Rectal smooth muscle tissue (tissue), 1 donor: ENCODE measurements at regions not wholly inside any gene's neighbourhood (a gene's known extent, or its start where the extent isn't known, plus 50 kb on each side); places are given as distances from the start of the nearest gene placed in this dataset.

Experiments used
- H3K27ac ChIP-seq: one replicate; pipeline ENCODE4 v1.7.0; 2013; ENCODE audit warnings: low read depth, low read length, inconsistent platforms
- H3K27me3 ChIP-seq: one replicate; pipeline ENCODE4 v1.7.0; 2013; ENCODE audit warnings: low read length; ENCODE audit not compliant: control insufficient read depth, insufficient read depth
- H3K36me3 ChIP-seq: one replicate; pipeline ENCODE4 v1.7.0; 2013; ENCODE audit warnings: low read length; ENCODE audit not compliant: control insufficient read depth, insufficient read depth
- H3K4me1 ChIP-seq: one replicate; pipeline ENCODE4 v1.7.0; 2013; ENCODE audit warnings: low read length; ENCODE audit not compliant: control insufficient read depth, insufficient read depth
- H3K4me3 ChIP-seq: one replicate; pipeline ENCODE4 v1.7.0; 2013; ENCODE audit warnings: low read length
- H3K9ac ChIP-seq: one replicate; pipeline ENCODE4 v1.7.0; 2013; ENCODE audit warnings: low read length

- H3K4me1 ChIP-seq: no peaks in the 10 kb centered on the region
- H3K36me3 ChIP-seq: no peaks in the 10 kb centered on the region
- no peak overlapping the region for H3K9ac ChIP-seq
- H3K27ac ChIP-seq: no peak overlapping the region
- no peak overlapping the region for H3K4me3 ChIP-seq
- H3K27me3 ChIP-seq: no peaks in the 10 kb centered on the region
Observed at GRCh38 chr2:14550658-14551057, 81.9 kb upstream of the LRATD1 start.

GRCh38 chr2:14551069-14551468 lies 81.4 kb upstream of the LRATD1 start:
- H3K9ac ChIP-seq: no peak overlapping the region
- no peaks in the 10 kb centered on the region for H3K4me1 ChIP-seq
- no peak overlapping the region for H3K4me3 ChIP-seq
- no peak overlapping the region for H3K27ac ChIP-seq
- no peaks in the 10 kb centered on the region for H3K36me3 ChIP-seq
- H3K27me3 ChIP-seq: no peaks in the 10 kb centered on the region

- Histone ChIP-seq H3K4me1 (no peaks in the 10 kb centered on the region), H3K27me3 (no peaks in the 10 kb centered on the region), H3K9ac (no peak overlapping the region), H3K27ac (no peak overlapping the region), H3K36me3 (no peaks in the 10 kb centered on the region), H3K4me3 (no peak overlapping the region)
Observed at GRCh38 chr2:14552286-14552685, 80.2 kb upstream of the LRATD1 start.

GRCh38 chr2:14552818-14553217 lies 79.7 kb upstream of the LRATD1 start:
- Histone ChIP-seq H3K4me3 (no peak overlapping the region), H3K9ac (no peak overlapping the region), H3K36me3 (no peaks in the 10 kb centered on the region), H3K4me1 (no peaks in the 10 kb centered on the region), H3K27me3 (no peaks in the 10 kb centered on the region), H3K27ac (no peak overlapping the region)

- Histone ChIP-seq H3K27ac (no peak overlapping the region), H3K4me1 (no peaks in the 10 kb centered on the region), H3K36me3 (no peaks in the 10 kb centered on the region), H3K4me3 (no peak overlapping the region), H3K9ac (no peak overlapping the region), H3K27me3 (no peaks in the 10 kb centered on the region)
Observed at GRCh38 chr2:14554849-14555545, 77.5 kb upstream of the LRATD1 start.

- no peaks in the 10 kb centered on the region for H3K36me3 ChIP-seq
- H3K27me3 ChIP-seq: no peaks in the 10 kb centered on the region
- H3K9ac ChIP-seq: no peak overlapping the region
- no peak overlapping the region for H3K4me3 ChIP-seq
- no peak overlapping the region for H3K27ac ChIP-seq
- no peaks in the 10 kb centered on the region for H3K4me1 ChIP-seq
Observed at GRCh38 chr2:14557111-14557510, 75.4 kb upstream of the LRATD1 start.

- Histone ChIP-seq H3K27me3 (no peaks in the 10 kb centered on the region), H3K9ac (no peak overlapping the region), H3K27ac (no peak overlapping the region), H3K4me3 (no peak overlapping the region), H3K36me3 (no peaks in the 10 kb centered on the region), H3K4me1 (no peaks in the 10 kb centered on the region)
Observed at GRCh38 chr2:14557916-14558315, 74.6 kb upstream of the LRATD1 start.

- H3K27ac ChIP-seq: no peak overlapping the region
- no peak overlapping the region for H3K9ac ChIP-seq
- no peak overlapping the region for H3K4me3 ChIP-seq
- no peaks in the 10 kb centered on the region for H3K36me3 ChIP-seq
- no peaks in the 10 kb centered on the region for H3K4me1 ChIP-seq
- H3K27me3 ChIP-seq: no peaks in the 10 kb centered on the region
Observed at GRCh38 chr2:14558335-14558919, 74.1 kb upstream of the LRATD1 start.

GRCh38 chr2:14560716-14561115 lies 71.8 kb upstream of the LRATD1 start:
- H3K4me1 ChIP-seq: no peaks in the 10 kb centered on the region
- H3K27me3 ChIP-seq: no peaks in the 10 kb centered on the region
- H3K9ac ChIP-seq: no peak overlapping the region
- H3K4me3 ChIP-seq: no peak overlapping the region
- H3K36me3 ChIP-seq: no peaks in the 10 kb centered on the region
- no peak overlapping the region for H3K27ac ChIP-seq

- no peak overlapping the region for H3K9ac ChIP-seq
- no peak overlapping the region for H3K4me3 ChIP-seq
- no peak overlapping the region for H3K27ac ChIP-seq
- H3K36me3 ChIP-seq: no peaks in the 10 kb centered on the region
- H3K27me3 ChIP-seq: no peaks in the 10 kb centered on the region
- H3K4me1 ChIP-seq: no peaks in the 10 kb centered on the region
Observed at GRCh38 chr2:14563324-14563723, 69.2 kb upstream of the LRATD1 start.

GRCh38 chr2:14565666-14566065 lies 66.9 kb upstream of the LRATD1 start:
- H3K36me3 ChIP-seq: no peaks in the 10 kb centered on the region
- H3K27me3 ChIP-seq: no peaks in the 10 kb centered on the region
- H3K27ac ChIP-seq: no peak overlapping the region
- no peak overlapping the region for H3K4me3 ChIP-seq
- H3K9ac ChIP-seq: no peak overlapping the region
- H3K4me1 ChIP-seq: no peaks in the 10 kb centered on the region

- Histone ChIP-seq H3K9ac (no peak overlapping the region), H3K36me3 (no peaks in the 10 kb centered on the region), H3K27ac (no peak overlapping the region), H3K4me1 (no peaks in the 10 kb centered on the region), H3K4me3 (no peak overlapping the region), H3K27me3 (no peaks in the 10 kb centered on the region)
Observed at GRCh38 chr2:14567561-14567960, 65.0 kb upstream of the LRATD1 start.

- Histone ChIP-seq H3K36me3 (no peaks in the 10 kb centered on the region), H3K27ac (no peak overlapping the region), H3K27me3 (no peaks in the 10 kb centered on the region), H3K4me3 (no peak overlapping the region), H3K4me1 (no peaks in the 10 kb centered on the region), H3K9ac (no peak overlapping the region)
Observed at GRCh38 chr2:14569294-14569693, 63.2 kb upstream of the LRATD1 start.
